Heart left ventricle (tissue), 13 donors: ENCODE measurements at regions not wholly inside any gene's neighbourhood (a gene's known extent, or its start where the extent isn't known, plus 50 kb on each side); places are given as distances from the start of the nearest gene placed in this dataset.

Source experiments
- CTCF ChIP-seq, 12 donors: fragments of 200-600 bp; sonication (generic) in 4 of 12; IDR thresholded peaks; one replicate each; pipeline versions ENCODE4 v1.5.0 to v1.8.0; 2018 to 2022; ENCODE audit warnings: antibody characterized with exemption in 12 of 12, mild to moderate bottlenecking in 5 of 12
- POLR2A ChIP-seq, 2 donors: fragments of 450-650 bp; IDR thresholded peaks; one replicate each; pipeline ENCODE4 v1.6.1; 2017; ENCODE audit warnings: antibody characterized with exemption in 2 of 2, mild to moderate bottlenecking in 2 of 2, moderate library complexity in 2 of 2
- donor health status: ischemic (EF 13 %, LVEDD 7.1; RV severe dilation, severe dysfunction).
- donor health status: DM: no; HTN: yes; CAD: no.
- donor health status: DM: no; HTN: no; CAD: no.
- donor health status: ischemic (EF 25% LVEDD 6.9; RV normal size, moderate dysfunction).
- donor health status: ischemic (EF 25% LVEDD 5.7; RV mildly dilated, moderate dysfunction).
- donor health status: ischemic (EF 35%, LVEDD 5.7; RV mildly dilated, moderate dysfunction).
- donor health status: nonischemic (EF 11% LVEDD 7.7; RV severe dilation, severe dysfunction).
- donor health status: DM: yes; HTN: yes; CAD: no.
- donor health status: PGD.
- donor health status: ischemic (EF 29% LVEDD 5.4; RV normal size, mild dysfunction).
- donor health status: nonischemic (EF 23%, LVEDD 6.1; RV moderate dilation, normal function).

- TF ChIP-seq CTCF (IDR thresholded peaks at IDR 0.05) (no peak), POLR2A (IDR thresholded peaks at IDR 0.05) (no peak)
Measured at GRCh38 chr1:94636100-94636499, 94.5 kb upstream of the F3 start.
